ENCODE measurements at regions not wholly inside any gene's neighbourhood (a gene's known extent, or its start where the extent isn't known, plus 50 kb on each side); places are given as distances from the start of the nearest gene placed in this dataset.

DNA sequence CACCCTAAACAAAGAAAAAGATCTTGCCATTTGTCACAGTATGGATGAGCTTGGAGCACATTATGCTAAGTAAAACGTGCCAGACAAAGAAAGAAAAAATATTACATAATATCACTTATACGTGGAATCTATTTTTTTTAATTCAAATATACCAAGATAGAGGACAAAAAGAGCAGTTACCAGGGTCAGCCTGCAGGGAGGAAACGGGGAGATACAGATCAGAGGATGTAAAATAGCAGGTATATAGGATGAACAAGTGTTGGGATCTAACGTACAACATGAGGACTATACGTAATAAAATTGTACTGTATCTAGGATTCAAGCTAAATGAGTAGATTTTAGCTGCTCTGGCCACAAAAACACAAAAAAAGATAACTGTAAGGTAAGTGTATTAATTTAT, 247.5 kb downstream of the TMEM161B start:
- TF ChIP-seq, protein P1, sequence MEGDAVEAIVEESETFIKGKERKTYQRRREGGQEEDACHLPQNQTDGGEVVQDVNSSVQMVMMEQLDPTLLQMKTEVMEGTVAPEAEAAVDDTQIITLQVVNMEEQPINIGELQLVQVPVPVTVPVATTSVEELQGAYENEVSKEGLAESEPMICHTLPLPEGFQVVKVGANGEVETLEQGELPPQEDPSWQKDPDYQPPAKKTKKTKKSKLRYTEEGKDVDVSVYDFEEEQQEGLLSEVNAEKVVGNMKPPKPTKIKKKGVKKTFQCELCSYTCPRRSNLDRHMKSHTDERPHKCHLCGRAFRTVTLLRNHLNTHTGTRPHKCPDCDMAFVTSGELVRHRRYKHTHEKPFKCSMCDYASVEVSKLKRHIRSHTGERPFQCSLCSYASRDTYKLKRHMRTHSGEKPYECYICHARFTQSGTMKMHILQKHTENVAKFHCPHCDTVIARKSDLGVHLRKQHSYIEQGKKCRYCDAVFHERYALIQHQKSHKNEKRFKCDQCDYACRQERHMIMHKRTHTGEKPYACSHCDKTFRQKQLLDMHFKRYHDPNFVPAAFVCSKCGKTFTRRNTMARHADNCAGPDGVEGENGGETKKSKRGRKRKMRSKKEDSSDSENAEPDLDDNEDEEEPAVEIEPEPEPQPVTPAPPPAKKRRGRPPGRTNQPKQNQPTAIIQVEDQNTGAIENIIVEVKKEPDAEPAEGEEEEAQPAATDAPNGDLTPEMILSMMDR (IDR thresholded peaks at IDR 0.05 in 2 of 3, conservative IDR thresholded peaks at IDR 0.05 in 1 of 3; ENCODE audit: insufficient read depth in 2 of 3, low read depth in 1 of 3, low read length in 3 of 3) = no peak
- no peak for TF ChIP-seq SAP30 (IDR thresholded peaks at IDR 0.05; ENCODE audit: borderline replicate concordance, insufficient read depth, low read depth, low read length, poor library complexity, severe bottlenecking)
- no peak for TF ChIP-seq CBX1 (IDR thresholded peaks at IDR 0.05; ENCODE audit: low read depth)
- TF ChIP-seq TEAD1 (CRISPR knock-in tag; IDR thresholded peaks at IDR 0.05) = no peak

Data from K562 (cell line).